HepG2 (cell line): ENCODE measurements at regions not wholly inside any gene's neighbourhood (a gene's known extent, or its start where the extent isn't known, plus 50 kb on each side); places are given as distances from the start of the nearest gene placed in this dataset.

ENCODE experiments used
- BORCS8-MEF2B ChIP-seq: sonication (generic); formaldehyde crosslinking; IDR thresholded peaks from 2 replicates; pipeline ENCODE4 v1.8.0; 2022; ENCODE audit warnings: mild to moderate bottlenecking, missing genetic modification reagents
- DR1 ChIP-seq: sonication (generic); formaldehyde crosslinking; IDR thresholded peaks from 2 replicates; pipeline ENCODE4 v1.8.0; 2021; ENCODE audit warnings: mild to moderate bottlenecking, missing genetic modification reagents, inconsistent platforms
- ETV5 ChIP-seq: IDR thresholded peaks from 2 replicates; pipeline ENCODE4 v1.6.1; 2018; ENCODE audit warnings: missing biosample characterization, missing genetic modification reagents, inconsistent platforms, borderline replicate concordance
- ETV6 ChIP-seq: sonication (generic); formaldehyde crosslinking; conservative IDR thresholded peaks from 2 replicates; pipeline ENCODE4 v1.4.0; 2020; ENCODE audit warnings: missing genetic modification reagents
- GTF3A ChIP-seq: sonication (generic); formaldehyde crosslinking; conservative IDR thresholded peaks from 2 replicates; pipeline ENCODE4 v1.4.0; 2020; ENCODE audit warnings: mild to moderate bottlenecking, missing genetic modification reagents
- KMT2A ChIP-seq: sonication (generic); formaldehyde crosslinking; IDR thresholded peaks from 2 replicates; pipeline ENCODE4 v1.4.0; 2020; ENCODE audit warnings: missing genetic modification reagents
- MBD4 ChIP-seq: IDR thresholded peaks from 2 replicates; pipeline ENCODE4 v1.6.1; 2012; ENCODE audit warnings: low read length, inconsistent platforms, borderline replicate concordance
- MEF2D ChIP-seq: sonication (generic); formaldehyde crosslinking; IDR thresholded peaks from 2 replicates; pipeline ENCODE4 v1.5.1; 2020; ENCODE audit warnings: mild to moderate bottlenecking, missing genetic modification reagents
- PAWR ChIP-seq: sonication (generic); formaldehyde crosslinking; IDR thresholded peaks from 2 replicates; pipeline ENCODE4 v1.4.0; 2020; ENCODE audit warnings: missing genetic modification reagents, mild to moderate bottlenecking, borderline replicate concordance
- SNAPC2 ChIP-seq: sonication (generic); formaldehyde crosslinking; IDR thresholded peaks from 2 replicates; pipeline ENCODE4 v1.8.1; 2022; ENCODE audit warnings: mild to moderate bottlenecking, missing genetic modification reagents
- TBL1XR1 ChIP-seq: fragments of 150-350 bp; IDR thresholded peaks from 2 replicates; pipeline ENCODE4 v1.6.1; 2014; ENCODE audit warnings: borderline replicate concordance, low read length; ENCODE audit not compliant: partially characterized antibody
- TRIM24 ChIP-seq: sonication (generic); formaldehyde crosslinking; IDR thresholded peaks from 2 replicates; pipeline ENCODE4 v1.8.0; 2022; ENCODE audit warnings: mild to moderate bottlenecking, missing genetic modification reagents
- ZBTB42 ChIP-seq: sonication (generic); formaldehyde crosslinking; IDR thresholded peaks from 2 replicates; pipeline ENCODE4 v1.5.0; 2020; ENCODE audit warnings: mild to moderate bottlenecking, missing genetic modification reagents
- ZNF281 ChIP-seq: sonication (generic); formaldehyde crosslinking; IDR thresholded peaks from 2 replicates; pipeline ENCODE4 v1.4.0; 2020; ENCODE audit warnings: missing genetic modification reagents, borderline replicate concordance
- ZNF569 ChIP-seq: sonication (generic); formaldehyde crosslinking; IDR thresholded peaks from 2 replicates; pipeline ENCODE4 v1.5.0; 2020; ENCODE audit warnings: mild to moderate bottlenecking, missing genetic modification reagents, moderate library complexity, borderline replicate concordance
- ZNF576 ChIP-seq: sonication (generic); formaldehyde crosslinking; IDR thresholded peaks from 2 replicates; pipeline ENCODE4 v1.4.0; 2020; ENCODE audit warnings: mild to moderate bottlenecking, missing genetic modification reagents
- ZNF577 ChIP-seq: sonication (generic); formaldehyde crosslinking; IDR thresholded peaks from 2 replicates; pipeline ENCODE4 v1.4.0; 2020; ENCODE audit warnings: mild to moderate bottlenecking, low read depth, missing genetic modification reagents, borderline replicate concordance
- ZNF878 ChIP-seq: sonication (generic); formaldehyde crosslinking; IDR thresholded peaks from 2 replicates; pipeline ENCODE4 v1.8.1; 2023; ENCODE audit warnings: mild to moderate bottlenecking, missing genetic modification reagents, moderate library complexity
- TF ChIP-seq, protein P1 (sequence below), 2 experiments: IDR thresholded peaks; 2 replicates each; pipeline ENCODE4 v1.6.1; 2011 to 2012; ENCODE audit warnings: low read length in 2 of 2, borderline replicate concordance in 1 of 2, low read depth in 1 of 2, mild to moderate bottlenecking in 1 of 2, moderate library complexity in 1 of 2
- TF ChIP-seq, protein P2 (sequence below): sonication (generic); formaldehyde crosslinking; IDR thresholded peaks from 2 replicates; pipeline ENCODE4 v1.9.0; 2022; ENCODE audit warnings: missing genetic modification reagents, mild to moderate bottlenecking, borderline replicate concordance
- TF ChIP-seq, protein P3 (sequence below): sonication (generic); formaldehyde crosslinking; conservative IDR thresholded peaks from 2 replicates; pipeline ENCODE4 v1.8.0; 2022; ENCODE audit warnings: low read depth, missing genetic modification reagents

DNA sequence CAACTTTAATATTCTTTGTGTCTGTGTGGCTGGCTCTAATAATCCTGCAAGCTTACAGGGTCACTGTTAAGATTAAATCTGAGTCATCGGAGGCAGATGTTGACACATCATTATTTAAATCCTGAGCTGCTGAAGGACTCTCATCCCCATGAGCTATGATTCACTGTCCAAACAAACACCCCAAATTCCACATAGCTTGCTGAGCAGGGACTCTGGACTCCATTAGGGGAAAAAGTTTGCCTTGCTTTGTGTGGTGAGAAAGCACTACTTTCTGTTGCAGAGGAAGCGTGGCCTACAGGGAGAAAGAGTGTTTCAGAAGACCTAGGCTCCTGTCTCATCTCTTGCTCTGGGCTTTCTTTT lies 213.7 kb downstream of the PDCD6IP start (continued):
- TF ChIP-seq, protein P1, sequence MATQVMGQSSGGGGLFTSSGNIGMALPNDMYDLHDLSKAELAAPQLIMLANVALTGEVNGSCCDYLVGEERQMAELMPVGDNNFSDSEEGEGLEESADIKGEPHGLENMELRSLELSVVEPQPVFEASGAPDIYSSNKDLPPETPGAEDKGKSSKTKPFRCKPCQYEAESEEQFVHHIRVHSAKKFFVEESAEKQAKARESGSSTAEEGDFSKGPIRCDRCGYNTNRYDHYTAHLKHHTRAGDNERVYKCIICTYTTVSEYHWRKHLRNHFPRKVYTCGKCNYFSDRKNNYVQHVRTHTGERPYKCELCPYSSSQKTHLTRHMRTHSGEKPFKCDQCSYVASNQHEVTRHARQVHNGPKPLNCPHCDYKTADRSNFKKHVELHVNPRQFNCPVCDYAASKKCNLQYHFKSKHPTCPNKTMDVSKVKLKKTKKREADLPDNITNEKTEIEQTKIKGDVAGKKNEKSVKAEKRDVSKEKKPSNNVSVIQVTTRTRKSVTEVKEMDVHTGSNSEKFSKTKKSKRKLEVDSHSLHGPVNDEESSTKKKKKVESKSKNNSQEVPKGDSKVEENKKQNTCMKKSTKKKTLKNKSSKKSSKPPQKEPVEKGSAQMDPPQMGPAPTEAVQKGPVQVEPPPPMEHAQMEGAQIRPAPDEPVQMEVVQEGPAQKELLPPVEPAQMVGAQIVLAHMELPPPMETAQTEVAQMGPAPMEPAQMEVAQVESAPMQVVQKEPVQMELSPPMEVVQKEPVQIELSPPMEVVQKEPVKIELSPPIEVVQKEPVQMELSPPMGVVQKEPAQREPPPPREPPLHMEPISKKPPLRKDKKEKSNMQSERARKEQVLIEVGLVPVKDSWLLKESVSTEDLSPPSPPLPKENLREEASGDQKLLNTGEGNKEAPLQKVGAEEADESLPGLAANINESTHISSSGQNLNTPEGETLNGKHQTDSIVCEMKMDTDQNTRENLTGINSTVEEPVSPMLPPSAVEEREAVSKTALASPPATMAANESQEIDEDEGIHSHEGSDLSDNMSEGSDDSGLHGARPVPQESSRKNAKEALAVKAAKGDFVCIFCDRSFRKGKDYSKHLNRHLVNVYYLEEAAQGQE (IDR thresholded peaks at IDR 0.05; ENCODE audit: borderline replicate concordance in 1 of 2, low read depth in 1 of 2, low read length in 2 of 2), result peak in 1 of 2 experiments; percentile 68; a peak in 1 of 4 replicates
- peak; percentile 12; the same call in 1 of the 2 replicates for TF ChIP-seq ZNF281 (CRISPR knock-in tag)
- TF ChIP-seq, protein P2, sequence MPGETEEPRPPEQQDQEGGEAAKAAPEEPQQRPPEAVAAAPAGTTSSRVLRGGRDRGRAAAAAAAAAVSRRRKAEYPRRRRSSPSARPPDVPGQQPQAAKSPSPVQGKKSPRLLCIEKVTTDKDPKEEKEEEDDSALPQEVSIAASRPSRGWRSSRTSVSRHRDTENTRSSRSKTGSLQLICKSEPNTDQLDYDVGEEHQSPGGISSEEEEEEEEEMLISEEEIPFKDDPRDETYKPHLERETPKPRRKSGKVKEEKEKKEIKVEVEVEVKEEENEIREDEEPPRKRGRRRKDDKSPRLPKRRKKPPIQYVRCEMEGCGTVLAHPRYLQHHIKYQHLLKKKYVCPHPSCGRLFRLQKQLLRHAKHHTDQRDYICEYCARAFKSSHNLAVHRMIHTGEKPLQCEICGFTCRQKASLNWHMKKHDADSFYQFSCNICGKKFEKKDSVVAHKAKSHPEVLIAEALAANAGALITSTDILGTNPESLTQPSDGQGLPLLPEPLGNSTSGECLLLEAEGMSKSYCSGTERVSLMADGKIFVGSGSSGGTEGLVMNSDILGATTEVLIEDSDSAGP, result no peak
- no peak for TF ChIP-seq ZNF576 (CRISPR knock-in tag)
- TF ChIP-seq BORCS8-MEF2B (CRISPR knock-in tag), result no peak
- no peak for TF ChIP-seq TRIM24 (CRISPR knock-in tag)
- no peak for TF ChIP-seq ETV6
- no peak for TF ChIP-seq ZNF569 (CRISPR knock-in tag)
- TF ChIP-seq, protein P3, sequence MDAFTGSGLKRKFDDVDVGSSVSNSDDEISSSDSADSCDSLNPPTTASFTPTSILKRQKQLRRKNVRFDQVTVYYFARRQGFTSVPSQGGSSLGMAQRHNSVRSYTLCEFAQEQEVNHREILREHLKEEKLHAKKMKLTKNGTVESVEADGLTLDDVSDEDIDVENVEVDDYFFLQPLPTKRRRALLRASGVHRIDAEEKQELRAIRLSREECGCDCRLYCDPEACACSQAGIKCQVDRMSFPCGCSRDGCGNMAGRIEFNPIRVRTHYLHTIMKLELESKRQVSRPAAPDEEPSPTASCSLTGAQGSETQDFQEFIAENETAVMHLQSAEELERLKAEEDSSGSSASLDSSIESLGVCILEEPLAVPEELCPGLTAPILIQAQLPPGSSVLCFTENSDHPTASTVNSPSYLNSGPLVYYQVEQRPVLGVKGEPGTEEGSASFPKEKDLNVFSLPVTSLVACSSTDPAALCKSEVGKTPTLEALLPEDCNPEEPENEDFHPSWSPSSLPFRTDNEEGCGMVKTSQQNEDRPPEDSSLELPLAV (CRISPR knock-in tag), result no peak
- no peak for TF ChIP-seq GTF3A (CRISPR knock-in tag)
- peak; percentile 81 for TF ChIP-seq ETV5 (CRISPR knock-in tag)
- 0 out of 2 replicates have a peak, but pooled peaks have one; percentile 58 for TF ChIP-seq SNAPC2 (CRISPR knock-in tag)
- no peak for TF ChIP-seq TBL1XR1
- no peak; the same call in 1 of the 2 replicates for TF ChIP-seq DR1 (CRISPR knock-in tag)
- TF ChIP-seq ZNF878 (CRISPR knock-in tag), result peak; percentile 56; the same call in 1 of the 2 replicates
- TF ChIP-seq MBD4, result no peak
- 0 out of 2 replicates have a peak, but pooled peaks have one; percentile 55 for TF ChIP-seq MEF2D
- no peak for TF ChIP-seq PAWR (CRISPR knock-in tag)
- no peak; the same call in 1 of the 2 replicates for TF ChIP-seq ZBTB42 (CRISPR knock-in tag)
- TF ChIP-seq KMT2A, result no peak
- no peak for TF ChIP-seq ZNF577
